HL-60 (cell line): ENCODE measurements at regions not wholly inside any gene's neighbourhood (a gene's known extent, or its start where the extent isn't known, plus 50 kb on each side); places are given as distances from the start of the nearest gene placed in this dataset.

ENCODE experiments used
- SPI1 ChIP-seq: IDR thresholded peaks from 2 replicates; pipeline ENCODE4 v1.6.1; 2012; ENCODE audit warnings: low read depth, mild to moderate bottlenecking, borderline replicate concordance
- TF ChIP-seq, protein P1 (sequence below): IDR thresholded peaks from one replicate; pipeline ENCODE4 v1.5.1; 2011; ENCODE audit warnings: low read length, control low read depth, inconsistent platforms; ENCODE audit not compliant: insufficient read depth
- TF ChIP-seq, protein P2 (sequence below): IDR thresholded peaks from 2 replicates; pipeline ENCODE4 v1.6.1; 2012; ENCODE audit warnings: low read depth; ENCODE audit not compliant: insufficient replicate concordance

DNA sequence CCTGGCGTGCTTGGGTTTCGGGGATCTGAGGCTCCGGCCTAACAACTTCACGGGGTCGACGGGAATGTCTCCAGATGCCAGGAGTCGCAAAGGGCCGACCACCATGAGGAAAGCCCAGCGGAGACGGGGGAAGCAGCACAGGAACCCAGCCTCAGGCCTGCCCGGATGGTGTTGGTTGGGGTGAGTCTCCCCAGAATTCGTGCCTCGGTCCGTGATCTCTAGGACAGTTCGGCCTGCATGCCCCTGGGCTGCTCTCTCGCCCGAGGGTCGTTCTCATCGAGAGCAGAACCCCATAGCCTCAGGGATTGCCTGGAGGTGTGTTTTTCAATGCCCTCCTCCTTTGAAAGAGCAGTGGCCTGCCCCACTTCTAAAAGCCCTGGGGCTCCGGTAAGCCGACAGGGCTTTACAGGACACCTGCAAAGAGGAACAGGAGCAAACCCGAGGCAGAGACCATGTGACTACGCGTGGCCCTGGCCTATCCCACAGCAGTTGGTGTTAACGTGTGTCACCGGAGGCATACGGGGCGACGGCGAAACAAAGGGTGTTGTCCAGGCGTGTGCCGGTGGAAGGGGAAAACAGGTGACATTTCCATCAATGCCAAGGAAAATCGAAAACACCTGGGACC is 973.1 kb upstream of the DEFB115 start:
- TF ChIP-seq, protein P1, sequence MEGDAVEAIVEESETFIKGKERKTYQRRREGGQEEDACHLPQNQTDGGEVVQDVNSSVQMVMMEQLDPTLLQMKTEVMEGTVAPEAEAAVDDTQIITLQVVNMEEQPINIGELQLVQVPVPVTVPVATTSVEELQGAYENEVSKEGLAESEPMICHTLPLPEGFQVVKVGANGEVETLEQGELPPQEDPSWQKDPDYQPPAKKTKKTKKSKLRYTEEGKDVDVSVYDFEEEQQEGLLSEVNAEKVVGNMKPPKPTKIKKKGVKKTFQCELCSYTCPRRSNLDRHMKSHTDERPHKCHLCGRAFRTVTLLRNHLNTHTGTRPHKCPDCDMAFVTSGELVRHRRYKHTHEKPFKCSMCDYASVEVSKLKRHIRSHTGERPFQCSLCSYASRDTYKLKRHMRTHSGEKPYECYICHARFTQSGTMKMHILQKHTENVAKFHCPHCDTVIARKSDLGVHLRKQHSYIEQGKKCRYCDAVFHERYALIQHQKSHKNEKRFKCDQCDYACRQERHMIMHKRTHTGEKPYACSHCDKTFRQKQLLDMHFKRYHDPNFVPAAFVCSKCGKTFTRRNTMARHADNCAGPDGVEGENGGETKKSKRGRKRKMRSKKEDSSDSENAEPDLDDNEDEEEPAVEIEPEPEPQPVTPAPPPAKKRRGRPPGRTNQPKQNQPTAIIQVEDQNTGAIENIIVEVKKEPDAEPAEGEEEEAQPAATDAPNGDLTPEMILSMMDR, result no peak
- TF ChIP-seq, protein P2, sequence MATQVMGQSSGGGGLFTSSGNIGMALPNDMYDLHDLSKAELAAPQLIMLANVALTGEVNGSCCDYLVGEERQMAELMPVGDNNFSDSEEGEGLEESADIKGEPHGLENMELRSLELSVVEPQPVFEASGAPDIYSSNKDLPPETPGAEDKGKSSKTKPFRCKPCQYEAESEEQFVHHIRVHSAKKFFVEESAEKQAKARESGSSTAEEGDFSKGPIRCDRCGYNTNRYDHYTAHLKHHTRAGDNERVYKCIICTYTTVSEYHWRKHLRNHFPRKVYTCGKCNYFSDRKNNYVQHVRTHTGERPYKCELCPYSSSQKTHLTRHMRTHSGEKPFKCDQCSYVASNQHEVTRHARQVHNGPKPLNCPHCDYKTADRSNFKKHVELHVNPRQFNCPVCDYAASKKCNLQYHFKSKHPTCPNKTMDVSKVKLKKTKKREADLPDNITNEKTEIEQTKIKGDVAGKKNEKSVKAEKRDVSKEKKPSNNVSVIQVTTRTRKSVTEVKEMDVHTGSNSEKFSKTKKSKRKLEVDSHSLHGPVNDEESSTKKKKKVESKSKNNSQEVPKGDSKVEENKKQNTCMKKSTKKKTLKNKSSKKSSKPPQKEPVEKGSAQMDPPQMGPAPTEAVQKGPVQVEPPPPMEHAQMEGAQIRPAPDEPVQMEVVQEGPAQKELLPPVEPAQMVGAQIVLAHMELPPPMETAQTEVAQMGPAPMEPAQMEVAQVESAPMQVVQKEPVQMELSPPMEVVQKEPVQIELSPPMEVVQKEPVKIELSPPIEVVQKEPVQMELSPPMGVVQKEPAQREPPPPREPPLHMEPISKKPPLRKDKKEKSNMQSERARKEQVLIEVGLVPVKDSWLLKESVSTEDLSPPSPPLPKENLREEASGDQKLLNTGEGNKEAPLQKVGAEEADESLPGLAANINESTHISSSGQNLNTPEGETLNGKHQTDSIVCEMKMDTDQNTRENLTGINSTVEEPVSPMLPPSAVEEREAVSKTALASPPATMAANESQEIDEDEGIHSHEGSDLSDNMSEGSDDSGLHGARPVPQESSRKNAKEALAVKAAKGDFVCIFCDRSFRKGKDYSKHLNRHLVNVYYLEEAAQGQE, result no peak
- TF ChIP-seq SPI1, result no peak
